ENCODE measurements at regions not wholly inside any gene's neighbourhood (a gene's known extent, or its start where the extent isn't known, plus 50 kb on each side); places are given as distances from the start of the nearest gene placed in this dataset.

- Histone ChIP-seq H3K27me3 (ENCODE audit: control insufficient read depth, insufficient read depth, low read length) (no peaks in the 10 kb centered on the region), H3K4me3 (ENCODE audit: low read length in 3 of 3) (no peak overlapping the region), H3K36me3 (ENCODE audit: control insufficient read depth in 2 of 3, insufficient read depth in 3 of 3, low read length in 3 of 3) (no peaks in the 10 kb centered on the region), H3K9ac (ENCODE audit: low read length in 3 of 3) (no peak overlapping the region), H3K9me3 (ENCODE audit: control insufficient read depth in 2 of 3, insufficient read depth in 1 of 3, low read length in 3 of 3) (no peaks in the 10 kb centered on the region), H3K4me1 (ENCODE audit: control insufficient read depth in 2 of 3, insufficient read depth in 2 of 3, low read depth in 1 of 3, low read length in 3 of 3) (no peaks in the 10 kb centered on the region), H3K27ac (ENCODE audit: low read depth in 2 of 2, low read length in 2 of 2) (no peak overlapping the region)
- DNase-seq (peak in 1 of 5 donors; percentile 51), FAIRE-seq (no peak)
- TF ChIP-seq CTCF (IDR thresholded peaks at IDR 0.05; ENCODE audit: borderline replicate concordance, extremely low read depth, insufficient read depth) = no peak
- intact Hi-C loops (cut with DNase I) = no loop called here
Observed at GRCh38 chr20:56715309-56715708, 86.2 kb downstream of the TFAP2C start.

- intact Hi-C loops (cut with DNase I) = no loop called here
- Histone ChIP-seq H3K4me1 (ENCODE audit: control insufficient read depth in 2 of 3, insufficient read depth in 2 of 3, low read depth in 1 of 3, low read length in 3 of 3) (no peaks in the 10 kb centered on the region), H3K9me3 (ENCODE audit: control insufficient read depth in 2 of 3, insufficient read depth in 1 of 3, low read length in 3 of 3) (no peaks in the 10 kb centered on the region), H3K4me3 (ENCODE audit: low read length in 3 of 3) (no peak overlapping the region), H3K9ac (ENCODE audit: low read length in 3 of 3) (no peak overlapping the region), H3K36me3 (ENCODE audit: control insufficient read depth in 2 of 3, insufficient read depth in 3 of 3, low read length in 3 of 3) (no peaks in the 10 kb centered on the region), H3K27me3 (ENCODE audit: control insufficient read depth, insufficient read depth, low read length) (no peaks in the 10 kb centered on the region), H3K27ac (ENCODE audit: low read depth in 2 of 2, low read length in 2 of 2) (no peak overlapping the region)
- no peak for TF ChIP-seq CTCF (IDR thresholded peaks at IDR 0.05; ENCODE audit: borderline replicate concordance, extremely low read depth, insufficient read depth)
- DNase-seq (peak in 1 of 5 donors; percentile 2), FAIRE-seq (no peak)
Observed at GRCh38 chr20:56715902-56716519, 86.9 kb downstream of the TFAP2C start.

GRCh38 chr20:56716806-56717205 lies 87.7 kb downstream of the TFAP2C start:
- intact Hi-C loops (cut with DNase I) = no loop called here
- H3K9me3 ChIP-seq (ENCODE audit: control insufficient read depth in 2 of 3, insufficient read depth in 1 of 3, low read length in 3 of 3) = no peaks in the 10 kb centered on the region
- DNase-seq = no peak
- H3K4me1 ChIP-seq (ENCODE audit: control insufficient read depth in 2 of 3, insufficient read depth in 2 of 3, low read depth in 1 of 3, low read length in 3 of 3) = no peaks in the 10 kb centered on the region
- H3K4me3 ChIP-seq (ENCODE audit: low read length in 3 of 3) = no peak overlapping the region
- H3K36me3 ChIP-seq (ENCODE audit: control insufficient read depth in 2 of 3, insufficient read depth in 3 of 3, low read length in 3 of 3) = no peaks in the 10 kb centered on the region
- TF ChIP-seq CTCF (IDR thresholded peaks at IDR 0.05; ENCODE audit: borderline replicate concordance, extremely low read depth, insufficient read depth) = no peak
- H3K27ac ChIP-seq (ENCODE audit: low read depth in 2 of 2, low read length in 2 of 2) = no peak overlapping the region
- no peak overlapping the region for H3K9ac ChIP-seq (ENCODE audit: low read length in 3 of 3)
- H3K27me3 ChIP-seq (ENCODE audit: control insufficient read depth, insufficient read depth, low read length) = no peaks in the 10 kb centered on the region
- no peak for FAIRE-seq

- no peak for FAIRE-seq
- Histone ChIP-seq H3K4me1 (ENCODE audit: control insufficient read depth in 2 of 3, insufficient read depth in 2 of 3, low read depth in 1 of 3, low read length in 3 of 3) (no peaks in the 10 kb centered on the region), H3K4me3 (ENCODE audit: low read length in 3 of 3) (no peak overlapping the region), H3K27ac (ENCODE audit: low read depth in 2 of 2, low read length in 2 of 2) (no peak overlapping the region), H3K9me3 (ENCODE audit: control insufficient read depth in 2 of 3, insufficient read depth in 1 of 3, low read length in 3 of 3) (no peaks in the 10 kb centered on the region), H3K27me3 (ENCODE audit: control insufficient read depth, insufficient read depth, low read length) (no peaks in the 10 kb centered on the region), H3K9ac (ENCODE audit: low read length in 3 of 3) (no peak overlapping the region), H3K36me3 (ENCODE audit: control insufficient read depth in 2 of 3, insufficient read depth in 3 of 3, low read length in 3 of 3) (no peaks in the 10 kb centered on the region)
- TF ChIP-seq CTCF (IDR thresholded peaks at IDR 0.05; ENCODE audit: borderline replicate concordance, extremely low read depth, insufficient read depth) = no peak
- intact Hi-C loops (cut with DNase I) = no loop called here
- DNase-seq = no peak
Observed at GRCh38 chr20:56718816-56719215, 89.7 kb downstream of the TFAP2C start.

All from kidney (tissue), 13 donors.